Peyer's patch (tissue), 4 donors: ENCODE measurements at regions not wholly inside any gene's neighbourhood (a gene's known extent, or its start where the extent isn't known, plus 50 kb on each side); places are given as distances from the start of the nearest gene placed in this dataset.

Source experiments
- DNase-seq, 3 donors: peaks; one replicate each; pipeline ENCODE4 v3.0.0-alpha.2; 2017 to 2019
- H3K27ac ChIP-seq, 4 donors: fragments of 200-600 bp; sonication (generic); one replicate each; pipeline ENCODE4 v1.5.1; 2016 to 2019
- H3K27me3 ChIP-seq, 2 donors: fragments of 200-600 bp; sonication (generic); one replicate each; pipeline ENCODE4 v1.5.1; 2019
- H3K36me3 ChIP-seq, 3 donors: fragments of 200-600 bp; sonication (generic); one replicate each; pipeline ENCODE4 v1.5.1; 2016 to 2019
- H3K4me1 ChIP-seq, 4 donors: fragments of 200-600 bp; sonication (generic); one replicate each; pipeline ENCODE4 v1.5.1; 2016 to 2019
- H3K4me3 ChIP-seq, 4 donors: fragments of 200-600 bp; sonication (generic); 1 replicate in 3 of 4; 2 replicates in 1 of 4; pipeline ENCODE4 v1.5.1; 2016 to 2019; ENCODE audit warnings: mild to moderate bottlenecking in 1 of 4
- H3K9me3 ChIP-seq, 4 donors: fragments of 200-600 bp; sonication (generic); one replicate each; pipeline ENCODE4 v1.5.1; 2016 to 2019; ENCODE audit warnings: mild to moderate bottlenecking in 1 of 4
- POLR2A ChIP-seq, 2 donors: fragments of 450-650 bp; IDR thresholded peaks; one replicate each; pipeline ENCODE4 v1.5.1; 2017; ENCODE audit warnings: antibody characterized with exemption in 2 of 2, mild to moderate bottlenecking in 2 of 2, moderate library complexity in 2 of 2
- TF ChIP-seq, protein P1 (sequence below), 6 experiments: fragments of 450-650 bp in 4 of 6; fragments of 200-600 bp in 2 of 6; sonication (generic) in 1 of 6; IDR thresholded peaks; one replicate each; pipeline ENCODE4 v1.5.1; 2017 to 2019; ENCODE audit warnings: antibody characterized with exemption in 6 of 6, mild to moderate bottlenecking in 3 of 6, moderate library complexity in 1 of 6

DNA sequence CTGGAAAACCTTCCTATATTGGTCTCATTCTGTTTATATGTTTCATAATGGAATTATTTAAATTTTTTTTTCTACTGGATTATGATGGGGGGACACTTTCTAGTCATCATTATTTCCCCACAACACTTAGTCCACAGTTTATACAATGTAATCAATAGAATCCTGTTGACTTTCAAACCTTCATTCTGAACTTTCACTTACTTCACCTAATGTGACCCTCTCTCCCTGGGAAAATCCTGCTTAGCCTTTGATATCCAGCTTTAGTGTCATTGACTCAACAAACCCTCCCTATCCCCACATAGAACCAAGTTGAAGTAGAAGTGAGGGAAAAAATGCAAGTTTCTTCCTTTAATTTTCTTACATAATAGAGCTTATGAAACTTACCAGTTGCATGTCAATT is 666.0 kb downstream of the MECOM start:
- no peaks in the 10 kb centered on the region for H3K4me1 ChIP-seq
- no peaks in the 10 kb centered on the region for H3K27me3 ChIP-seq
- H3K9me3 ChIP-seq: no peaks in the 10 kb centered on the region
- H3K36me3 ChIP-seq: no peaks in the 10 kb centered on the region
- H3K4me3 ChIP-seq: no peak overlapping the region
- no peak for DNase-seq
- TF ChIP-seq POLR2A (IDR thresholded peaks at IDR 0.05): no peak
- TF ChIP-seq, protein P1, sequence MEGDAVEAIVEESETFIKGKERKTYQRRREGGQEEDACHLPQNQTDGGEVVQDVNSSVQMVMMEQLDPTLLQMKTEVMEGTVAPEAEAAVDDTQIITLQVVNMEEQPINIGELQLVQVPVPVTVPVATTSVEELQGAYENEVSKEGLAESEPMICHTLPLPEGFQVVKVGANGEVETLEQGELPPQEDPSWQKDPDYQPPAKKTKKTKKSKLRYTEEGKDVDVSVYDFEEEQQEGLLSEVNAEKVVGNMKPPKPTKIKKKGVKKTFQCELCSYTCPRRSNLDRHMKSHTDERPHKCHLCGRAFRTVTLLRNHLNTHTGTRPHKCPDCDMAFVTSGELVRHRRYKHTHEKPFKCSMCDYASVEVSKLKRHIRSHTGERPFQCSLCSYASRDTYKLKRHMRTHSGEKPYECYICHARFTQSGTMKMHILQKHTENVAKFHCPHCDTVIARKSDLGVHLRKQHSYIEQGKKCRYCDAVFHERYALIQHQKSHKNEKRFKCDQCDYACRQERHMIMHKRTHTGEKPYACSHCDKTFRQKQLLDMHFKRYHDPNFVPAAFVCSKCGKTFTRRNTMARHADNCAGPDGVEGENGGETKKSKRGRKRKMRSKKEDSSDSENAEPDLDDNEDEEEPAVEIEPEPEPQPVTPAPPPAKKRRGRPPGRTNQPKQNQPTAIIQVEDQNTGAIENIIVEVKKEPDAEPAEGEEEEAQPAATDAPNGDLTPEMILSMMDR (IDR thresholded peaks at IDR 0.05): no peak
- no peak overlapping the region for H3K27ac ChIP-seq

DNA sequence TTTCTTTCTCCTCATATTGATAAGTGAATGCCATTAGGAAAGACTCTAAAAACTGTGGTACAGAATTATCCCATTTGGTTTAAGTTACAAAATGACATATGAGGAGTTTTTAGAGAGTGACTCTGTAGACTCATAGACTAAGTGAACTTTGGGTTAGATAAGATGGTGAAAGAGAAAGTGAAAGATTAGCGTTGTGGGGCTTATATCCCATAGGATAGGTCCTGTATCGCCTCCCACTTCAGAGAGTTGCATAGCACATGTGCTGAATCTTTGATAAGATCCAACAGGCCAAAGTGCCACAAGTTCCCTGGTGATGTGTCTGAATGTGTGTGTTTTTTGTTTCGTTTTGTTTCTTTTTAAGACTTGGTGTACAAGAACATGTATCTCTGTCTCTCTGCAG is 666.9 kb downstream of the MECOM start:
- Histone ChIP-seq H3K9me3 (no peaks in the 10 kb centered on the region), H3K4me1 (no peaks in the 10 kb centered on the region), H3K4me3 (no peak overlapping the region), H3K36me3 (no peaks in the 10 kb centered on the region), H3K27me3 (no peaks in the 10 kb centered on the region), H3K27ac (no peak overlapping the region)
- peak in 1 of 3 donors; percentile 47 for DNase-seq
- TF ChIP-seq, protein P1 (IDR thresholded peaks at IDR 0.05): no peak
- TF ChIP-seq POLR2A (IDR thresholded peaks at IDR 0.05): no peak

DNA sequence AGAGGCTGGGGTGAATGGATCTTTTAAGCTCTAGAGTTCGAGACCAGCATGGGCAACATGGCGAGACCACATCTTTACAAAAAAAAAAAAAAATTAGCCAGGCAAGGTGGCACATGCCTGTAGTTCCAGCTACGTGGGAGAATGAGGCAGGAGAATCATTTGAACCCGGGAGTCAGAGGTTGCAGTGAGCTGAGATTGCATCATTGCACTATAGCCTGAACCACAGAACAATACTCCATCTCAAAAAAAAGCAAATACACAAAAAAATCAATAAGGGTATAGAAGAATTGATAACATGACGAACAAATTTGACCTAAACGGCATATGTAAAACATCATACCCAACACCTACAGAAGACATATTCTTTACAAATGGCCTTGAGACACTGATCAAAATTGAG is 668.4 kb downstream of the MECOM start:
- no peaks in the 10 kb centered on the region for H3K9me3 ChIP-seq
- no peaks in the 10 kb centered on the region for H3K4me1 ChIP-seq
- no peak for TF ChIP-seq POLR2A (IDR thresholded peaks at IDR 0.05)
- TF ChIP-seq, protein P1 (IDR thresholded peaks at IDR 0.05): no peak
- no peak overlapping the region for H3K4me3 ChIP-seq
- H3K27ac ChIP-seq: no peak overlapping the region
- no peaks in the 10 kb centered on the region for H3K36me3 ChIP-seq
- no peak for DNase-seq
- H3K27me3 ChIP-seq: no peaks in the 10 kb centered on the region

DNA sequence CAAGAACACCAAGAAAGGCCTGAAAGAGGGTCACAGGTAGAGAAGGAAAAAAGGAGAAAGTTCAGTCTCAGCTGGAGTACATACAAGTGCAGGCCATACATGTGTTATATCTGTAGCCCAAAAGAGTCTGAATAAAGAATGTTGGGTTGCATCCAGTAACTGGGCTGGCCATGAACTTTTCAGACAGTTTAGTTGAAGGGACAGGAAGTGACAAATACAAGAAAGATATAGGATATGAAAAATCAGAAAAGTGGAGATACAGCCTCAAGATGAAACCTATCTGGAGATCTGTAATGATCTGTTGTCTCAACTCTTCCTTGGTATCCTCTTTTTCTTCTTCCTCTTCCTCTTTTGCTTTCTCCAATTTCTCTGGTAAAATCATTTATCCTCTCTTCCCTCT is 671.7 kb downstream of the MECOM start:
- H3K4me3 ChIP-seq: no peak overlapping the region
- H3K27me3 ChIP-seq: no peaks in the 10 kb centered on the region
- no peaks in the 10 kb centered on the region for H3K36me3 ChIP-seq
- H3K27ac ChIP-seq: no peak overlapping the region
- H3K4me1 ChIP-seq: no peaks in the 10 kb centered on the region
- H3K9me3 ChIP-seq: no peaks in the 10 kb centered on the region
- DNase-seq: no peak
- TF ChIP-seq, protein P1 (IDR thresholded peaks at IDR 0.05): no peak
- no peak for TF ChIP-seq POLR2A (IDR thresholded peaks at IDR 0.05)

DNA sequence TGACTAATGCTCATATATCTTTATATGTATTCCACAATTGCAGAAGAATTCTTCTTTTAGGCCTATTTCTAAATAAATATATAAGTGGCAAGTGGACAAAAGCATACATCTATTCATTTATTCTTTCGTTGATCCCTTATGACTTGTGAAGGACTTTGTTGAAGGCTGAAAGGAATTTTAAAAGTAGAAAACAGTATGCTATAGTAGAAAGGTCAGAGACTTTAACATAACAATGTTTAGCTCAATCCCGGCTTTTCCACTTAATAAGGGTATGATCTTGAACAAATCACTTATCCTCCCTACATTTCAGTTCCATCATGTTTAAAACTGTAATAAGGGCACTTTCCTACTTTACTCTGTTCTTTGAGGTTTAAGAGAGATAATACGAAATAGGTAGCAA is 672.9 kb downstream of the MECOM start:
- no peak overlapping the region for H3K27ac ChIP-seq
- no peak overlapping the region for H3K4me3 ChIP-seq
- no peaks in the 10 kb centered on the region for H3K36me3 ChIP-seq
- DNase-seq: no peak
- no peaks in the 10 kb centered on the region for H3K4me1 ChIP-seq
- H3K9me3 ChIP-seq: no peaks in the 10 kb centered on the region
- TF ChIP-seq POLR2A (IDR thresholded peaks at IDR 0.05): no peak
- TF ChIP-seq, protein P1 (IDR thresholded peaks at IDR 0.05): no peak
- no peaks in the 10 kb centered on the region for H3K27me3 ChIP-seq

DNA sequence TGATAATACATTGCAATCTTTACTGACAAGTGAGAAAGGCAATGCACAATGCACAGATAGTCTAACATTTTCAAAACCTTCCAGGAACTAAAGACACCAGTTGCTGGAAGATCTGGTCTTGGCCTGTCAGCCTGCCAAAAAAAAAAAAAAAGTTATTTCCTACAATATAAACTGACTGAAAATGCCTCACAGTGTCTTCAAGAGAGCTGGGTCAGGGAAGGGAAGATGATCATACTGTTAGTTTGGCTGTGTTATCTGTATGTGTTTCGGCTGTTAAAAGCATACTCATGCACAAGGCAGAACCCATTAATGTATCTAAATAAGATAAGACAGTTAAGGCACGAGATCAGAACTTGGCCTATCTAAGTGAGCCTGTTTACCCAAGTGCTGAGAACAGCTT is 673.4 kb downstream of the MECOM start:
- Histone ChIP-seq H3K27me3 (no peaks in the 10 kb centered on the region), H3K36me3 (no peaks in the 10 kb centered on the region), H3K4me3 (no peak overlapping the region), H3K27ac (no peak overlapping the region), H3K9me3 (no peaks in the 10 kb centered on the region), H3K4me1 (no peaks in the 10 kb centered on the region)
- TF ChIP-seq POLR2A (IDR thresholded peaks at IDR 0.05): no peak
- TF ChIP-seq, protein P1 (IDR thresholded peaks at IDR 0.05): no peak
- no peak for DNase-seq
